NT2/D1 (cell line): ENCODE measurements at regions not wholly inside any gene's neighbourhood (a gene's known extent, or its start where the extent isn't known, plus 50 kb on each side); places are given as distances from the start of the nearest gene placed in this dataset.

Experiments
- DNase-seq: peaks from one replicate; pipeline ENCODE4 v3.0.0-alpha.2; 2011; ENCODE audit warnings: low read depth, low spot score
- H3K27me3 ChIP-seq: 2 replicates; pipeline ENCODE4 v1.6.0; 2011; ENCODE audit warnings: mild to moderate bottlenecking; ENCODE audit not compliant: insufficient read length, insufficient read depth
- H3K36me3 ChIP-seq: 2 replicates; pipeline ENCODE4 v1.6.1; 2011; ENCODE audit warnings: mild to moderate bottlenecking, low read length, mixed read lengths; ENCODE audit not compliant: insufficient read depth, insufficient read length
- H3K4me1 ChIP-seq: 2 replicates; pipeline ENCODE4 v1.5.1; 2011; ENCODE audit not compliant: insufficient read depth, insufficient read length
- H3K4me3 ChIP-seq: 2 replicates; pipeline ENCODE4 v1.5.1; 2011; ENCODE audit warnings: low read depth; ENCODE audit not compliant: insufficient read length
- H3K9ac ChIP-seq: 2 replicates; pipeline ENCODE4 v1.6.0; 2011; ENCODE audit warnings: low read depth; ENCODE audit not compliant: insufficient read length
- H3K9me3 ChIP-seq: 2 replicates; pipeline ENCODE4 v1.5.1; 2011; ENCODE audit warnings: mild to moderate bottlenecking, low read length; ENCODE audit not compliant: insufficient read depth
- SUZ12 ChIP-seq: IDR thresholded peaks from 2 replicates; pipeline ENCODE4 v1.6.1; 2011; ENCODE audit not compliant: insufficient read length, insufficient read depth; ENCODE audit errors: extremely low read depth
- YY1 ChIP-seq: IDR thresholded peaks from 2 replicates; pipeline ENCODE4 v1.6.1; 2011; ENCODE audit not compliant: insufficient read length, insufficient read depth
- ZNF274 ChIP-seq: IDR thresholded peaks from 2 replicates; pipeline ENCODE4 v1.6.1; 2011; ENCODE audit warnings: mild to moderate bottlenecking, low read depth, low read length

GRCh38 chr2:209340522-209340921 lies 83.3 kb upstream of the MAP2 start:
- H3K4me1 ChIP-seq, result no peaks in the 10 kb centered on the region

GRCh38 chr2:209344349-209344748 lies 79.5 kb upstream of the MAP2 start:
- TF ChIP-seq SUZ12, result no peak
- no peak for TF ChIP-seq YY1
- TF ChIP-seq ZNF274, result no peak
- H3K4me1 ChIP-seq, result no peaks in the 10 kb centered on the region

More at GRCh38 chr2:209340522-209340921, 83.3 kb upstream of the MAP2 start:
- no peaks in the 10 kb centered on the region for H3K9me3 ChIP-seq
- H3K4me3 ChIP-seq, result no peak overlapping the region
- TF ChIP-seq ZNF274 (no peak), YY1 (no peak), SUZ12 (no peak)
- H3K27me3 ChIP-seq, result no peaks in the 10 kb centered on the region
- H3K9ac ChIP-seq, result no peak overlapping the region
- no peak for DNase-seq
- H3K36me3 ChIP-seq, result no peaks in the 10 kb centered on the region

GRCh38 chr2:209348433-209348832 lies 75.4 kb upstream of the MAP2 start:
- Histone ChIP-seq H3K9me3 (no peaks in the 10 kb centered on the region), H3K9ac (no peak overlapping the region), H3K27me3 (no peaks in the 10 kb centered on the region), H3K4me3 (no peak overlapping the region), H3K36me3 (no peaks in the 10 kb centered on the region), H3K4me1 (no peaks in the 10 kb centered on the region)
- no peak for TF ChIP-seq SUZ12
- no peak for TF ChIP-seq ZNF274
- TF ChIP-seq YY1, result no peak
- DNase-seq, result no peak

More at GRCh38 chr2:209344349-209344748, 79.5 kb upstream of the MAP2 start:
- no peaks in the 10 kb centered on the region for H3K36me3 ChIP-seq
- no peaks in the 10 kb centered on the region for H3K9me3 ChIP-seq
- no peaks in the 10 kb centered on the region for H3K27me3 ChIP-seq
- DNase-seq, result no peak
- H3K4me3 ChIP-seq, result no peak overlapping the region
- H3K9ac ChIP-seq, result no peak overlapping the region

GRCh38 chr2:209351636-209352035 lies 72.2 kb upstream of the MAP2 start:
- DNase-seq, result no peak
- no peak for TF ChIP-seq ZNF274
- no peak for TF ChIP-seq SUZ12
- TF ChIP-seq YY1, result no peak

GRCh38 chr2:209358992-209359391 lies 64.9 kb upstream of the MAP2 start:
- TF ChIP-seq SUZ12 (no peak), ZNF274 (no peak), YY1 (no peak)
- Histone ChIP-seq H3K4me1 (no peaks in the 10 kb centered on the region), H3K27me3 (no peaks in the 10 kb centered on the region), H3K36me3 (no peaks in the 10 kb centered on the region), H3K4me3 (no peak overlapping the region), H3K9ac (no peak overlapping the region), H3K9me3 (no peaks in the 10 kb centered on the region; the same call in 1 of the 2 replicates)
- no peak for DNase-seq

More at GRCh38 chr2:209351636-209352035, 72.2 kb upstream of the MAP2 start:
- Histone ChIP-seq H3K4me3 (no peak overlapping the region), H3K4me1 (no peaks in the 10 kb centered on the region), H3K36me3 (no peaks in the 10 kb centered on the region), H3K9me3 (no peaks in the 10 kb centered on the region; the same call in 1 of the 2 replicates), H3K27me3 (no peaks in the 10 kb centered on the region), H3K9ac (no peak overlapping the region)

GRCh38 chr2:209367075-209367747 lies 56.6 kb upstream of the MAP2 start:
- Histone ChIP-seq H3K4me1 (no peaks in the 10 kb centered on the region), H3K27me3 (no peaks in the 10 kb centered on the region), H3K9me3 (no peaks in the 10 kb centered on the region), H3K4me3 (no peak overlapping the region), H3K9ac (no peak overlapping the region), H3K36me3 (no peaks in the 10 kb centered on the region)
- no peak for DNase-seq
- TF ChIP-seq SUZ12 (no peak), ZNF274 (no peak), YY1 (no peak)

GRCh38 chr2:209368406-209368805 lies 55.4 kb upstream of the MAP2 start:
- H3K27me3 ChIP-seq, result no peaks in the 10 kb centered on the region
- no peak overlapping the region for H3K4me3 ChIP-seq
- no peaks in the 10 kb centered on the region for H3K36me3 ChIP-seq
- H3K9ac ChIP-seq, result no peak overlapping the region
- TF ChIP-seq SUZ12 (no peak), ZNF274 (no peak), YY1 (no peak)
- no peak for DNase-seq
- no peaks in the 10 kb centered on the region for H3K9me3 ChIP-seq
- H3K4me1 ChIP-seq, result no peaks in the 10 kb centered on the region
